Gastroesophageal sphincter (tissue), 4 donors: ENCODE measurements at regions not wholly inside any gene's neighbourhood (a gene's known extent, or its start where the extent isn't known, plus 50 kb on each side); places are given as distances from the start of the nearest gene placed in this dataset.

Source experiments
- ATAC-seq: fragments of 150-250 bp; one replicate; pipeline ENCODE4 v1.9.1; 2016; ENCODE audit warnings: mild to moderate bottlenecking, moderate library complexity
- H3K27ac ChIP-seq, 4 donors: fragments of 200-600 bp; sonication (generic) in 3 of 4; 1 replicate in 3 of 4; 2 replicates in 1 of 4; pipeline ENCODE4 v1.5.1; 2016 to 2019
- H3K27me3 ChIP-seq: fragments of 200-600 bp; sonication (generic); one replicate; pipeline ENCODE4 v1.5.1; 2019
- H3K36me3 ChIP-seq, 2 donors: fragments of 200-600 bp; sonication (generic); one replicate each; pipeline ENCODE4 v1.5.1; 2019; ENCODE audit warnings: control low read depth in 1 of 2
- H3K4me1 ChIP-seq, 3 donors: fragments of 200-600 bp; sonication (generic); 1 replicate in 2 of 3; 2 replicates in 1 of 3; pipeline ENCODE4 v1.5.1; 2016 to 2019; ENCODE audit warnings: control low read depth in 2 of 3
- H3K4me3 ChIP-seq, 2 donors: fragments of 200-600 bp; sonication (generic); one replicate each; pipeline ENCODE4 v1.5.1; 2019; ENCODE audit warnings: mild to moderate bottlenecking in 1 of 2, moderate library complexity in 1 of 2
- H3K9me3 ChIP-seq, 3 donors: fragments of 200-600 bp; sonication (generic); one replicate each; pipeline ENCODE4 v1.5.1; 2017 to 2019; ENCODE audit warnings: control low read depth in 2 of 3
- CTCF ChIP-seq, 4 experiments: fragments of 200-600 bp in 2 of 4; fragments of 450-650 bp in 2 of 4; sonication (generic) in 1 of 4; IDR thresholded peaks; one replicate each; pipeline ENCODE4 v1.5.1; 2017 to 2019; ENCODE audit warnings: antibody characterized with exemption in 4 of 4, mild to moderate bottlenecking in 2 of 4, moderate library complexity in 2 of 4
- EP300 ChIP-seq: sonication (generic); formaldehyde crosslinking; IDR thresholded peaks from one replicate; pipeline ENCODE4 v1.6.1; 2017; ENCODE audit warnings: antibody characterized with exemption, mild to moderate bottlenecking
- POLR2A ChIP-seq, 2 donors: fragments of 450-650 bp; IDR thresholded peaks; one replicate each; pipeline ENCODE4 v1.6.1; 2017; ENCODE audit warnings: antibody characterized with exemption in 2 of 2, mild to moderate bottlenecking in 2 of 2, moderate library complexity in 1 of 2
- POLR2AphosphoS5 ChIP-seq: sonication (generic); formaldehyde crosslinking; IDR thresholded peaks from one replicate; pipeline ENCODE4 v1.6.1; 2017; ENCODE audit warnings: antibody characterized with exemption
- WGBS, 2 donors: methylation state at CpG; one replicate each; pipeline ENCODE4 v1.1.5; 2018; ENCODE audit warnings: low coverage in 1 of 2; 5-methylcytosine and 5-hydroxymethylcytosine counted together

GRCh38 chr1:190578017-190578416, 100.4 kb upstream of the BRINP3 start:
- no peaks in the 10 kb centered on the region for H3K4me1 ChIP-seq
- ATAC-seq, result no peak

GRCh38 chr1:190578526-190578925, 100.9 kb upstream of the BRINP3 start:
- Histone ChIP-seq H3K27me3 (no peaks in the 10 kb centered on the region), H3K36me3 (no peaks in the 10 kb centered on the region), H3K27ac (no peak overlapping the region), H3K4me1 (no peaks in the 10 kb centered on the region), H3K9me3 (no peaks in the 10 kb centered on the region), H3K4me3 (no peak overlapping the region)
- ATAC-seq, result no peak
- 70 to 74% methylated on average over 6 of the region's 6 CpGs for WGBS, 2 donors
- TF ChIP-seq POLR2AphosphoS5, result no peak
- TF ChIP-seq CTCF (IDR thresholded peaks at IDR 0.05), result no peak
- TF ChIP-seq POLR2A (IDR thresholded peaks at IDR 0.05), result no peak
- TF ChIP-seq EP300, result no peak

More at GRCh38 chr1:190578017-190578416, 100.4 kb upstream of the BRINP3 start:
- H3K27ac ChIP-seq, result no peak overlapping the region
- 81 to 85% methylated on average over 5 of the region's 5 CpGs for WGBS, 2 donors
- no peak overlapping the region for H3K4me3 ChIP-seq
- no peaks in the 10 kb centered on the region for H3K27me3 ChIP-seq
- H3K36me3 ChIP-seq, result no peaks in the 10 kb centered on the region
- TF ChIP-seq POLR2A (IDR thresholded peaks at IDR 0.05), result no peak
- no peak for TF ChIP-seq EP300
- no peaks in the 10 kb centered on the region for H3K9me3 ChIP-seq

- Histone ChIP-seq H3K27me3 (no peaks in the 10 kb centered on the region), H3K4me3 (no peak overlapping the region), H3K27ac (no peak overlapping the region), H3K36me3 (no peaks in the 10 kb centered on the region), H3K4me1 (no peaks in the 10 kb centered on the region), H3K9me3 (no peaks in the 10 kb centered on the region)
- no peak for ATAC-seq
- TF ChIP-seq EP300, result no peak
- TF ChIP-seq POLR2A (IDR thresholded peaks at IDR 0.05), result no peak
- TF ChIP-seq POLR2AphosphoS5, result no peak
- TF ChIP-seq CTCF (IDR thresholded peaks at IDR 0.05), result no peak
- WGBS, 2 donors, result 10 to 38% methylated on average over 1 of the region's 1 CpG
Measured at GRCh38 chr1:190579552-190580193, 102.0 kb upstream of the BRINP3 start.

GRCh38 chr1:190583862-190584261, 106.2 kb upstream of the BRINP3 start:
- Histone ChIP-seq H3K9me3 (no peaks in the 10 kb centered on the region), H3K4me3 (no peak overlapping the region), H3K27me3 (no peaks in the 10 kb centered on the region), H3K4me1 (no peaks in the 10 kb centered on the region), H3K27ac (no peak overlapping the region), H3K36me3 (no peaks in the 10 kb centered on the region)
- TF ChIP-seq CTCF (IDR thresholded peaks at IDR 0.05) (no peak), POLR2A (IDR thresholded peaks at IDR 0.05) (no peak), EP300 (no peak), POLR2AphosphoS5 (no peak)
- WGBS, 2 donors, result 87 to 98% methylated on average over 3 of the region's 3 CpGs
- no peak for ATAC-seq

GRCh38 chr1:190588424-190588823, 110.8 kb upstream of the BRINP3 start:
- no peak overlapping the region for H3K4me3 ChIP-seq
- ATAC-seq, result no peak
- H3K9me3 ChIP-seq, result no peaks in the 10 kb centered on the region
- no peak overlapping the region for H3K27ac ChIP-seq
- no peaks in the 10 kb centered on the region for H3K4me1 ChIP-seq
- TF ChIP-seq EP300 (no peak), CTCF (IDR thresholded peaks at IDR 0.05) (no peak), POLR2AphosphoS5 (no peak), POLR2A (IDR thresholded peaks at IDR 0.05) (no peak)
- 85 to 100% methylated on average over 1 of the region's 1 CpG for WGBS, 2 donors
- no peaks in the 10 kb centered on the region for H3K27me3 ChIP-seq
- no peaks in the 10 kb centered on the region for H3K36me3 ChIP-seq
